Stomach (tissue), 4 donors: ENCODE measurements at regions not wholly inside any gene's neighbourhood (a gene's known extent, or its start where the extent isn't known, plus 50 kb on each side); places are given as distances from the start of the nearest gene placed in this dataset.

ENCODE experiments used
- EP300 ChIP-seq: sonication (generic); formaldehyde crosslinking; IDR thresholded peaks from one replicate; pipeline ENCODE4 v1.6.1; 2017; ENCODE audit warnings: antibody characterized with exemption
- POLR2A ChIP-seq, 4 donors: fragments of 450-650 bp; IDR thresholded peaks; one replicate each; pipeline ENCODE4 v1.6.1; 2016; ENCODE audit warnings: antibody characterized with exemption in 4 of 4, control low read depth in 2 of 4, mild to moderate bottlenecking in 1 of 4, moderate library complexity in 1 of 4
- POLR2AphosphoS5 ChIP-seq, 3 donors: sonication (generic); formaldehyde crosslinking; IDR thresholded peaks; one replicate each; pipeline ENCODE4 v1.6.1; 2016; ENCODE audit warnings: antibody characterized with exemption in 3 of 3
- TF ChIP-seq, protein P1 (sequence below), 7 experiments: fragments of 450-650 bp in 4 of 7; fragments of 200-600 bp in 3 of 7; sonication (generic) in 3 of 7; IDR thresholded peaks; one replicate each; pipeline ENCODE4 v1.5.1; 2016 to 2019; ENCODE audit warnings: antibody characterized with exemption in 7 of 7, control low read depth in 2 of 7, mild to moderate bottlenecking in 1 of 7

DNA sequence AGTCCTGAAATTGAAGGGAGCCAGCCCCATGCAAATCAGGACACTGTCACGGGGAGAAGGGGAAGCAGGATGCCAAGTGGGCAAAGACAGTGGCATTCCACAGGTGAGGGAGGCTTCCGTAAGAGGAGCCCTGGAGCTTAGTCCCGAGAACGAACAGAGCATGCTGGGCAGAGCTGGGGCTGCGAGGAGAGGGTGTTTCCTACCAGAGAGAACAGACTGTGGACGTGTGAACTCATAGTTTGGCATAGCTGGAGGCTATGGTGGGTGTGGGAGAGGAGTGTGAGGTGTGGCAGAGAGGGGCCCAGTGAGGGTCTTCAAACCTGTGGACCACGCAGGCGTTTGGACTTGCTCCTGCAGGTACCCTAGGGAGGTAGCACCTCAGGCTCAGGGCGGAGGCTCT, 102.8 kb upstream of the SMIM23 start:
- TF ChIP-seq, protein P1, sequence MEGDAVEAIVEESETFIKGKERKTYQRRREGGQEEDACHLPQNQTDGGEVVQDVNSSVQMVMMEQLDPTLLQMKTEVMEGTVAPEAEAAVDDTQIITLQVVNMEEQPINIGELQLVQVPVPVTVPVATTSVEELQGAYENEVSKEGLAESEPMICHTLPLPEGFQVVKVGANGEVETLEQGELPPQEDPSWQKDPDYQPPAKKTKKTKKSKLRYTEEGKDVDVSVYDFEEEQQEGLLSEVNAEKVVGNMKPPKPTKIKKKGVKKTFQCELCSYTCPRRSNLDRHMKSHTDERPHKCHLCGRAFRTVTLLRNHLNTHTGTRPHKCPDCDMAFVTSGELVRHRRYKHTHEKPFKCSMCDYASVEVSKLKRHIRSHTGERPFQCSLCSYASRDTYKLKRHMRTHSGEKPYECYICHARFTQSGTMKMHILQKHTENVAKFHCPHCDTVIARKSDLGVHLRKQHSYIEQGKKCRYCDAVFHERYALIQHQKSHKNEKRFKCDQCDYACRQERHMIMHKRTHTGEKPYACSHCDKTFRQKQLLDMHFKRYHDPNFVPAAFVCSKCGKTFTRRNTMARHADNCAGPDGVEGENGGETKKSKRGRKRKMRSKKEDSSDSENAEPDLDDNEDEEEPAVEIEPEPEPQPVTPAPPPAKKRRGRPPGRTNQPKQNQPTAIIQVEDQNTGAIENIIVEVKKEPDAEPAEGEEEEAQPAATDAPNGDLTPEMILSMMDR (IDR thresholded peaks at IDR 0.05): no peak
- TF ChIP-seq EP300 (no peak), POLR2A (IDR thresholded peaks at IDR 0.05) (no peak), POLR2AphosphoS5 (IDR thresholded peaks at IDR 0.05) (no peak)
